ENCODE measurements at regions not wholly inside any gene's neighbourhood (a gene's known extent, or its start where the extent isn't known, plus 50 kb on each side); places are given as distances from the start of the nearest gene placed in this dataset.

DNA sequence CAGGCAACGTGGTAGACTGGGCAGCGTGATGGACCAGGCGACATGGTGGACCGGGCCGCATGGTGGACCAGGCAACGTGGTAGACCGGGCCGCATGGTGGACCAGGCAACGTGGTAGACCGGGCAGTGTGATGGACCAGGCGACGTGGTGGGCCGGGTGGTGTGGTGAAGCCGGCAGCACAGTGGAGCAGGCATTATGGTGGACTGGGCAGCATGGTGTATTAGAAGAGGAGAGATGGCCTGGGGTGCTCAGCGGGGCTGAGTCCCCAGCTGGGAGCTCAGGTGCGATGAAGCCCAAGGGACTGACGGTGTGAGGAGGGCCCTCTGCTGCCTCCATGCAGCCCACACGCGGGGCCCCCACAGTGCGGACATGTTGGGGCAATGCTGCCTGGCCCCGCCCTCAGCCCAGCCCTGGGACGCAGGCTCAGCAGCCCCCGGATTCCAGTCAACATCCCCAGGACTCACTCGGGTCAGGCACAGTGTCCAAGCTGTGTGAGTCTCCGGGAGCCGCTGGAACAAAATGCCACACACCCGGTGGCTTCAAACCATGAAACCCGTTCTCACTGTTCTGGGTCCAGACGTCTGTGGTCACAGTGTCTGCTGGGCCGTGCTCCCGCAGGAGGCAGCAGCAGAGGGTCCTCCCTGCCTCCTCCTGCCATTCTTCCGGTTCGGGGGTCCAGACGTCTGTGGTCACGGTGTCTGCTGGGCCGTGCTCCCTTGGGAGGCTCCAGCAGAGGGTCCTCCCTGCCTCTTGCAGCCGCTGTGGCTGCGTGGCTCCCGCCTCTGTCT is 1084.9 kb downstream of the BRD1 start:
- Histone ChIP-seq H3K4me3 (no peak overlapping the region), H3K27me3 (no peaks in the 10 kb centered on the region), H3K36me3 (no peaks in the 10 kb centered on the region), H3K27ac (no peak overlapping the region), H3K9me3 (no peaks in the 10 kb centered on the region), H3K4me1 (no peaks in the 10 kb centered on the region)
- DNase-seq, result no peak
- 90 to 94% methylated on average over 39 of the region's 39 CpGs for WGBS, 2 donors
- TF ChIP-seq EP300 (IDR thresholded peaks at IDR 0.05) (no peak), POLR2AphosphoS5 (IDR thresholded peaks at IDR 0.05) (no peak)
- TF ChIP-seq, protein P1, sequence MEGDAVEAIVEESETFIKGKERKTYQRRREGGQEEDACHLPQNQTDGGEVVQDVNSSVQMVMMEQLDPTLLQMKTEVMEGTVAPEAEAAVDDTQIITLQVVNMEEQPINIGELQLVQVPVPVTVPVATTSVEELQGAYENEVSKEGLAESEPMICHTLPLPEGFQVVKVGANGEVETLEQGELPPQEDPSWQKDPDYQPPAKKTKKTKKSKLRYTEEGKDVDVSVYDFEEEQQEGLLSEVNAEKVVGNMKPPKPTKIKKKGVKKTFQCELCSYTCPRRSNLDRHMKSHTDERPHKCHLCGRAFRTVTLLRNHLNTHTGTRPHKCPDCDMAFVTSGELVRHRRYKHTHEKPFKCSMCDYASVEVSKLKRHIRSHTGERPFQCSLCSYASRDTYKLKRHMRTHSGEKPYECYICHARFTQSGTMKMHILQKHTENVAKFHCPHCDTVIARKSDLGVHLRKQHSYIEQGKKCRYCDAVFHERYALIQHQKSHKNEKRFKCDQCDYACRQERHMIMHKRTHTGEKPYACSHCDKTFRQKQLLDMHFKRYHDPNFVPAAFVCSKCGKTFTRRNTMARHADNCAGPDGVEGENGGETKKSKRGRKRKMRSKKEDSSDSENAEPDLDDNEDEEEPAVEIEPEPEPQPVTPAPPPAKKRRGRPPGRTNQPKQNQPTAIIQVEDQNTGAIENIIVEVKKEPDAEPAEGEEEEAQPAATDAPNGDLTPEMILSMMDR (IDR thresholded peaks at IDR 0.05), result no peak
- intact Hi-C loops (cut with DNase I), result no loop called here

DNA sequence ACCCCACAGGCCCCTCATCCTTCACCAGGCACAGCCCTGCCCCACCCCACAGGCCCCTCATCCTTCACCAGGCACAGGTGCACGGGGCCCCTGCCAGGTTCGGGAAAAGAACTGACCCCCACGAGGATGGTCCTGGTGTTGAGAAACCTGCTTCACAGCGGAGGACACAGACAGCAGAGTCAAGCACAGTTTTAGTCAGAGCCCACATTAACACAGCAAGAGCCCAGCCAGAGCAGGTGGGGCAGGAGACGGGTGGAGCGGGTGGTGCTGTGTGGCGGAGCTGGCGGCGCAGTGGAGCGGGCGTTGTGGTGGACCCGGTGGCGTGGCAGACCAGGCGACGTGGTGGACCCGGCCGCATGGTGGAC is 1085.5 kb downstream of the BRD1 start:
- Histone ChIP-seq H3K27me3 (no peaks in the 10 kb centered on the region), H3K4me3 (no peak overlapping the region), H3K9me3 (no peaks in the 10 kb centered on the region), H3K4me1 (no peaks in the 10 kb centered on the region), H3K36me3 (no peaks in the 10 kb centered on the region), H3K27ac (no peak overlapping the region)
- no peak for DNase-seq
- intact Hi-C loops (cut with DNase I), result no loop called here
- 94 to 95% methylated on average over 17 of the region's 17 CpGs for whole genome bisulfite sequencing, 2 donors
- TF ChIP-seq, protein P1 (IDR thresholded peaks at IDR 0.05), result no peak
- TF ChIP-seq POLR2A (IDR thresholded peaks at IDR 0.05) (no peak), EP300 (IDR thresholded peaks at IDR 0.05) (no peak), POLR2AphosphoS5 (IDR thresholded peaks at IDR 0.05) (no peak)

DNA sequence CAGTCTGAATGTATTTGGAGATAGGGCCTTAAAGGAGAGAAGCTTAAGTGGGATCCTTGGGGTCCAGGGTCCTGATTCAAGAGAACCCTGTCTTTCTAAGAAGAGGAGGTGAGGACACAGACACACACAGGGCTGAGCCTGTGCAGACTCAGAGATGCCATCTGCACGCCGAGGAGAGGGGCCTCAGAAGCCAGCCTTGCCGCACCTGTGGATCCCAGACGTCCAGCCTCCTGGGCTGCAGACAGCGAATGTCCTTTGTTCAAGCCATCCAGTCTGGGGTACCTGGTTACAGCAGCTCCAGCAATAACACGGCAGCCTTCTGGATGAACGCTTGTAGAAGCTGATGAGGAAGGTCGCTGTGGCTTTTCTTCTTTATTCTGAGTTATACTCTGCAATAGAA is 1086.1 kb downstream of the BRD1 start:
- 87 to 91% methylated on average over 8 of the region's 8 CpGs for WGBS, 2 donors
- Histone ChIP-seq H3K4me3 (no peak overlapping the region), H3K36me3 (no peaks in the 10 kb centered on the region), H3K27me3 (no peaks in the 10 kb centered on the region), H3K4me1 (no peaks in the 10 kb centered on the region), H3K9me3 (no peaks in the 10 kb centered on the region), H3K27ac (no peak overlapping the region)
- no peak for DNase-seq
- TF ChIP-seq, protein P1 (IDR thresholded peaks at IDR 0.05), result no peak
- TF ChIP-seq POLR2A (IDR thresholded peaks at IDR 0.05) (no peak), EP300 (IDR thresholded peaks at IDR 0.05) (no peak), POLR2AphosphoS5 (IDR thresholded peaks at IDR 0.05) (no peak)
- intact Hi-C loops (cut with DNase I), result no loop called here

DNA sequence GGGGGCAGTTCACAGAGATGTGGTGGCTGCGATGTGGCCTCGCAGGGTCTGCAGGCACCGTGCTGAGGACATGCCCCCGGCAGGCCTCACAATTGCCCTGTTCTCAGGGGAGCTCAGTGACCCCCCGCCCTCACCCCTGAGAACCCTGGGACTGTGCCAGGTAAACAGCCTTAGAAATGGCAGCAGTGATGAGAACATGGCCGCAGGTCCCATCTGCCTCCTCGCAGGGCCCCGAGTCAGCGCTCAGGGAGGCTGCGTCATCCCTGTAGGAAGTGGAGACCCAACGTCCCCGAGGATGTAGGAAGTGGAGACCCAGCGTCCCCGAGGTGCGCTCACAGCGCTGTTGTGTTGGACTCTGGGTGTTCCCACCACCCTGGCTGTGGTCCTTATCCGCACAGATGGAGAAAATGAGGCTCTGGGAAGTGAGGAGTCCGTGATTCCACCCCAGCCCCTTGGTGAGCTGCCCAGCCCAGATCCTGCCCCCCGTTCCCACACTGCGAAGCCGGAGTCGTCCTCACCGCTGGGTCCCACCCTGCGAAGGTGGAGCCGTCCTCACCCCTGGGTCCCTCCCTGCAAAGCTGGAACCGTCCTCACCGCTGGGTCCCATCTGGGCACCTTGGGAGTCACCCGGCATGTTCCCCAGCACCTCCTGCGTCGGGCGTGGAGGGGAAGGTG is 1086.8 kb downstream of the BRD1 start:
- DNase-seq, result no peak
- Histone ChIP-seq H3K27ac (no peak overlapping the region), H3K4me1 (no peaks in the 10 kb centered on the region), H3K27me3 (no peaks in the 10 kb centered on the region), H3K9me3 (no peaks in the 10 kb centered on the region), H3K4me3 (no peak overlapping the region), H3K36me3 (no peaks in the 10 kb centered on the region)
- TF ChIP-seq POLR2AphosphoS5 (IDR thresholded peaks at IDR 0.05), result no peak
- TF ChIP-seq, protein P1 (IDR thresholded peaks at IDR 0.05), result no peak
- TF ChIP-seq POLR2A (IDR thresholded peaks at IDR 0.05), result no peak
- no peak for TF ChIP-seq EP300 (IDR thresholded peaks at IDR 0.05)
- 87 to 91% methylated on average over 31 of the region's 31 CpGs for WGBS, 2 donors
- intact Hi-C loops (cut with DNase I), result no loop called here
